K562 (cell line): ENCODE measurements at regions not wholly inside any gene's neighbourhood (a gene's known extent, or its start where the extent isn't known, plus 50 kb on each side); places are given as distances from the start of the nearest gene placed in this dataset.

ENCODE experiments used
- ATAC-seq: fragments of 200-7000 bp; cut with Tn5 transposase; 3 replicates; pipeline ENCODE4 v1.9.1; 2020; ENCODE audit warnings: moderate library complexity
- BruUV-seq: library from RNA; stranded (reverse); fragments of 400-500 nt; replicated peaks from 2 replicates; lab custom pipeline; 2021; lab: Mats Ljungman, UMichigan
- CTCF ChIA-PET: fragments of 300-600 bp; formaldehyde crosslinking; extraction: SDS; loops from one replicate; lab custom pipeline; 2021; ENCODE audit warnings: low intra/inter-chr PET ratio; lab: Yijun Ruan, JAX
- POLR2A ChIA-PET: fragments of 300-600, 350-650 bp; sonication (Branson Sonifier 250); formaldehyde crosslinking; extraction: SDS; loops from one replicate; lab custom pipeline; 2021; ENCODE audit warnings: antibody characterized with exemption, inconsistent platforms; lab: Yijun Ruan, JAX
- DNase-seq, 4 experiments: peaks; one replicate each; pipeline versions ENCODE4 v3.0.0 to v3.0.0-alpha.2; 2011 to 2018; ENCODE audit warnings: low spot score in 3 of 4, mixed read lengths in 3 of 4; ENCODE audit errors: extremely low read depth in 1 of 4
- FAIRE-seq: peaks from 2 replicates; lab custom pipeline; 2011; peaks lifted over from hg19 to GRCh38; lab: Jason Lieb, UNC
- H2AFZ ChIP-seq: 2 replicates; pipeline ENCODE4 v1.6.0; 2011; ENCODE audit warnings: low read depth, low read length, control low read depth, inconsistent platforms
- H3K27ac ChIP-seq: fragments of 200-600 bp; 3 replicates; pipeline ENCODE4 v1.8.0; 2011; ENCODE audit warnings: low read depth, mild to moderate bottlenecking, control low read depth, inconsistent platforms, low read length, moderate library complexity, mixed read lengths; ENCODE audit errors: extremely low read depth
- H3K27me3 ChIP-seq, 2 experiments: fragments of 300-600 bp in 1 of 2; 2 replicates in 1 of 2; 3 replicates in 1 of 2; pipeline versions ENCODE4 v1.6.0 to v1.8.0; 2011; ENCODE audit warnings: inconsistent platforms in 2 of 2, low read length in 2 of 2, mild to moderate bottlenecking in 1 of 2, mixed read lengths in 1 of 2, moderate library complexity in 1 of 2; ENCODE audit not compliant: control insufficient read depth in 2 of 2, insufficient read depth in 2 of 2
- H3K36me3 ChIP-seq: fragments of 300-600 bp; 3 replicates; pipeline ENCODE4 v1.8.0; 2011; ENCODE audit warnings: mild to moderate bottlenecking, low read length, inconsistent platforms; ENCODE audit not compliant: control insufficient read depth, insufficient read depth
- H3K4me1 ChIP-seq, 2 experiments: fragments of 200-600 bp in 1 of 2; replicated peaks in 1 of 2; 2 replicates in 1 of 2; 3 replicates in 1 of 2; pipeline versions ENCODE4 v1.5.1 to v1.8.0; 2011; ENCODE audit warnings: inconsistent platforms in 2 of 2, low read length in 2 of 2, mild to moderate bottlenecking in 1 of 2, mixed read lengths in 1 of 2, moderate library complexity in 1 of 2; ENCODE audit not compliant: control insufficient read depth in 2 of 2, insufficient read depth in 2 of 2
- H3K4me2 ChIP-seq: 2 replicates; pipeline ENCODE4 v1.6.1; 2011; ENCODE audit warnings: low read length, control low read depth, inconsistent platforms, mixed read lengths; ENCODE audit not compliant: insufficient read depth
- H3K4me3 ChIP-seq: fragments of 200-600 bp; sonication (generic), shearing (Covaris generic); 2 replicates; pipeline ENCODE4 v1.5.1; 2016; ENCODE audit warnings: control low read depth, inconsistent platforms
- H3K79me2 ChIP-seq: fragments of 200-600 bp; 3 replicates; pipeline ENCODE4 v1.8.0; 2011; ENCODE audit warnings: low read length, inconsistent platforms; ENCODE audit not compliant: control insufficient read depth, insufficient read depth
- H3K9ac ChIP-seq, 2 experiments: 2 replicates each; pipeline versions ENCODE4 v1.6.0 to v1.6.1; 2011; ENCODE audit warnings: low read depth in 2 of 2, low read length in 2 of 2, control low read depth in 1 of 2, inconsistent platforms in 1 of 2, mild to moderate bottlenecking in 1 of 2, mixed read lengths in 1 of 2; ENCODE audit not compliant: insufficient read depth in 1 of 2
- H3K9me1 ChIP-seq: one replicate; pipeline ENCODE4 v1.6.0; 2011; ENCODE audit warnings: inconsistent platforms, mild to moderate bottlenecking, low read length, moderate library complexity; ENCODE audit not compliant: control insufficient read depth, insufficient read depth
- H3K9me3 ChIP-seq: replicated peaks from 2 replicates; pipeline ENCODE4 v1.5.1; 2011; ENCODE audit warnings: low read depth, low read length, inconsistent platforms; ENCODE audit not compliant: control insufficient read depth, insufficient read depth
- H4K20me1 ChIP-seq: replicated peaks from 2 replicates; pipeline ENCODE4 v1.6.1; 2011; ENCODE audit warnings: low read length, inconsistent platforms, mixed read lengths; ENCODE audit not compliant: control insufficient read depth, insufficient read depth
- C11orf30 ChIP-seq: fragments of 450-650 bp; IDR thresholded peaks from 2 replicates; pipeline ENCODE4 v1.6.1; 2016; ENCODE audit warnings: low read depth, mild to moderate bottlenecking
- GABPA ChIP-seq: fragments of 200-800 bp; sonication (Bioruptor generic); conservative IDR thresholded peaks from 2 replicates; pipeline ENCODE4 v1.6.1; 2016; ENCODE audit warnings: low read depth, missing genetic modification characterization, missing compliant biosample characterization
- LARP7 ChIP-seq: fragments of 450-650 bp; IDR thresholded peaks from 2 replicates; pipeline ENCODE4 v1.6.1; 2016
- MAFF ChIP-seq: IDR thresholded peaks from 2 replicates; pipeline ENCODE4 v1.6.1; 2012; ENCODE audit warnings: low read length, improper control_type of control experiment
- MAFG ChIP-seq: fragments of 450-650 bp; conservative IDR thresholded peaks from 2 replicates; pipeline ENCODE4 v1.6.1; 2016; ENCODE audit warnings: missing genetic modification characterization, missing compliant biosample characterization
- MAFK ChIP-seq: IDR thresholded peaks from 2 replicates; pipeline ENCODE4 v1.6.1; 2011; ENCODE audit warnings: low read length, improper control_type of control experiment
- OTX1 ChIP-seq: fragments of 450-650 bp; formaldehyde crosslinking; IDR thresholded peaks from 2 replicates; pipeline ENCODE4 v1.4.0; 2022; ENCODE audit warnings: mild to moderate bottlenecking
- POLR2B ChIP-seq: fragments of 450-650 bp; IDR thresholded peaks from 2 replicates; pipeline ENCODE4 v1.6.1; 2018; ENCODE audit warnings: low read depth; ENCODE audit not compliant: partially characterized antibody
- SMARCA5 ChIP-seq: fragments of 450-650 bp; IDR thresholded peaks from 2 replicates; pipeline ENCODE4 v1.6.1; 2016
- ZBTB26 ChIP-seq: fragments of 450-650 bp; formaldehyde crosslinking; IDR thresholded peaks from 2 replicates; pipeline ENCODE4 v1.4.0; 2022; ENCODE audit warnings: missing genetic modification characterization
- ZNF184 ChIP-seq: sonication (generic); formaldehyde crosslinking; IDR thresholded peaks from 2 replicates; pipeline ENCODE4 v1.5.0; 2020; ENCODE audit warnings: missing genetic modification reagents
- ZNF239 ChIP-seq: fragments of 250-450 bp; sonication (Bioruptor Pico); IDR thresholded peaks from 2 replicates; pipeline ENCODE4 v1.4.0; 2020; ENCODE audit warnings: mild to moderate bottlenecking
- ZNF263 ChIP-seq: sonication (generic); formaldehyde crosslinking; IDR thresholded peaks from 2 replicates; pipeline ENCODE4 v1.8.0; 2022; ENCODE audit warnings: mild to moderate bottlenecking, missing genetic modification reagents, borderline replicate concordance
- ZNF282 ChIP-seq: sonication (generic); formaldehyde crosslinking; IDR thresholded peaks from 2 replicates; pipeline ENCODE4 v1.8.1; 2023; ENCODE audit warnings: missing genetic modification reagents
- ZNF316 ChIP-seq: fragments of 450-650 bp; IDR thresholded peaks from 2 replicates; pipeline ENCODE4 v1.6.1; 2016
- ZNF436 ChIP-seq: fragments of 250-450, 450-650 bp; sonication (Bioruptor Pico); formaldehyde crosslinking; IDR thresholded peaks from 2 replicates; pipeline ENCODE4 v1.7.0; 2020; ENCODE audit warnings: mild to moderate bottlenecking
- whole genome bisulfite sequencing: fragments of 100-300 bp; shearing (Covaris generic); methylation state at CpG from one replicate; pipeline ENCODE4 v1.1.6; 2016; ENCODE audit warnings: low coverage, mixed read lengths; ENCODE audit not compliant: insufficient coverage; ENCODE audit errors: missing lambda C conversion rate; 5-methylcytosine and 5-hydroxymethylcytosine counted together
- in situ Hi-C: fragments of 300-500 bp; cut with MboI; formaldehyde crosslinking; loops from 4 replicates; pipeline ENCODE4 v1.15.0; 2018; ENCODE audit warnings: inconsistent platforms, mixed read lengths
- intact Hi-C: fragments of 100-400 bp; cut with micrococcal nuclease; formaldehyde crosslinking; loops from 2 replicates; pipeline ENCODE4 v1.14.2; 2022
- TF ChIP-seq, protein P1 (sequence below): fragments of 450-650 bp; formaldehyde crosslinking; IDR thresholded peaks from 2 replicates; pipeline ENCODE4 v1.4.0; 2022; ENCODE audit warnings: missing genetic modification characterization

- no peaks in the 10 kb centered on the region for H3K79me2 ChIP-seq
- ChIA-PET CTCF (interaction anchor here (0.5 kb wide), 1 partner anchor 22 kb away, joined by 3 read pairs; no protein-coding TSS in a partner anchor), POLR2A (interaction anchor here (0.6 to 1.2 kb wide), 2 partner anchors 8 to 194 kb away, joined by 3 to 8 read pairs; no protein-coding TSS in a partner anchor)
- H2AFZ ChIP-seq: peak overlapping the region; percentile 61; the same call in 1 of the 2 replicates
- no peaks in the 10 kb centered on the region for H4K20me1 ChIP-seq
- no peak overlapping the region for H3K27ac ChIP-seq
- 22% methylated on average over 10 of the region's 10 CpGs for WGBS
- no peak for ATAC-seq
- FAIRE-seq: peak; percentile 40
- H3K4me1 ChIP-seq: peaks cover 0 to 10% of the 10 kb centered on the region in 2 experiments; a peak in 2 of 5 replicates
- peak overlapping the region; percentile 2; the same call in 1 of the 2 replicates for H3K4me2 ChIP-seq
- intact Hi-C loops (no loop called here), in situ Hi-C loops (no loop called here)
- no peaks in the 10 kb centered on the region for H3K9me1 ChIP-seq
- H3K9me3 ChIP-seq: no peaks in the 10 kb centered on the region
- no peak for DNase-seq
- H3K9ac ChIP-seq: no peak overlapping the region
- no TSS peak for BruUV-seq
- H3K36me3 ChIP-seq: no peaks in the 10 kb centered on the region
- TF ChIP-seq, protein P1, sequence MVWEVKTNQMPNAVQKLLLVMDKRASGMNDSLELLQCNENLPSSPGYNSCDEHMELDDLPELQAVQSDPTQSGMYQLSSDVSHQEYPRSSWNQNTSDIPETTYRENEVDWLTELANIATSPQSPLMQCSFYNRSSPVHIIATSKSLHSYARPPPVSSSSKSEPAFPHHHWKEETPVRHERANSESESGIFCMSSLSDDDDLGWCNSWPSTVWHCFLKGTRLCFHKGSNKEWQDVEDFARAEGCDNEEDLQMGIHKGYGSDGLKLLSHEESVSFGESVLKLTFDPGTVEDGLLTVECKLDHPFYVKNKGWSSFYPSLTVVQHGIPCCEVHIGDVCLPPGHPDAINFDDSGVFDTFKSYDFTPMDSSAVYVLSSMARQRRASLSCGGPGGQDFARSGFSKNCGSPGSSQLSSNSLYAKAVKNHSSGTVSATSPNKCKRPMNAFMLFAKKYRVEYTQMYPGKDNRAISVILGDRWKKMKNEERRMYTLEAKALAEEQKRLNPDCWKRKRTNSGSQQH: 0 out of 2 replicates have a peak, but pooled peaks have one; percentile 16
- TF ChIP-seq MAFK: peak; percentile 56
- TF ChIP-seq MAFG (tag): peak; percentile 64
- no peak for TF ChIP-seq ZNF436 (CRISPR knock-in tag)
- peak; percentile 74 for TF ChIP-seq C11orf30
- TF ChIP-seq LARP7: no peak
- TF ChIP-seq ZNF239 (CRISPR knock-in tag): no peak
- no peak for TF ChIP-seq ZNF263 (CRISPR knock-in tag)
- peak; percentile 78 for TF ChIP-seq ZNF316
- no peak for TF ChIP-seq POLR2B
- TF ChIP-seq MAFF: peak; percentile 51; the same call in 1 of the 2 replicates
- no peak for TF ChIP-seq ZNF184 (CRISPR knock-in tag)
- TF ChIP-seq ZBTB26 (CRISPR knock-in tag): peak; percentile 65; the same call in 1 of the 2 replicates
- no peak for TF ChIP-seq ZNF282 (CRISPR knock-in tag)
- TF ChIP-seq OTX1: 0 out of 2 replicates have a peak, but pooled peaks have one; percentile 19
- no peak for TF ChIP-seq GABPA
- TF ChIP-seq SMARCA5: peak; percentile 16; the same call in 1 of the 2 replicates
- H3K4me3 ChIP-seq: no peak overlapping the region
- H3K27me3 ChIP-seq: peaks cover 2 to 11% of the 10 kb centered on the region in 2 experiments; a peak in 2 of 5 replicates
Measured at GRCh38 chr3:197353867-197354567, 55.6 kb upstream of the DLG1 start.
